Activated naive CD4-positive, alpha-beta T cell treated with anti-CD3 and anti-CD28 coated beads, Interleukin-2, amount 50 U/mL, for 16 hours (primary cell): ENCODE measurements at regions not wholly inside any gene's neighbourhood (a gene's known extent, or its start where the extent isn't known, plus 50 kb on each side); places are given as distances from the start of the nearest gene placed in this dataset.

ENCODE experiments used
- DNase-seq: peaks from one replicate; pipeline ENCODE4 v3.0.0-alpha.2; 2020

GRCh38 chr20:20823476-20823881, 111.0 kb upstream of the RALGAPA2 start:
- no peak for DNase-seq

GRCh38 chr20:20821484-20822260, 109.2 kb upstream of the RALGAPA2 start:
- no peak for DNase-seq

- DNase-seq, result no peak
Measured at GRCh38 chr20:20820785-20821483, 108.5 kb upstream of the RALGAPA2 start.

DNA sequence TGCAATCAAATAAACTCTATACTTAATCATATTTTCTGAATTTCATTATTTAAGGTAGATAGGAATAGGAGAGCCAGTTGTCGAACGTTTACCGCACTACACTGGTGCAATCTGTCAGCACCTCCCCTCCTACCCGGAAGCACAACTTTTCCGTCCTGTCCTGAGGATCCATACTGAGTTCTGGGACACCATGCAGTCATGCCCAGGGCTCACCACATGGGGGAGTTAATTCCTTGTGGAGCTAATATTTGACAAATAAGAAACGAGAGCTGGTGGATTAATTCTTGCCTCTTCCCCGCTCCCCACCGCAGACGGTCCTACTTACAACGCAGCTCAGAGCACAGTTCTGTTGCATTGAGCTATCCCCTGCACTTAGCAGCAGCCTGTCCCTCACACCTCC, 107.7 kb upstream of the RALGAPA2 start:
- DNase-seq, result no peak

DNA sequence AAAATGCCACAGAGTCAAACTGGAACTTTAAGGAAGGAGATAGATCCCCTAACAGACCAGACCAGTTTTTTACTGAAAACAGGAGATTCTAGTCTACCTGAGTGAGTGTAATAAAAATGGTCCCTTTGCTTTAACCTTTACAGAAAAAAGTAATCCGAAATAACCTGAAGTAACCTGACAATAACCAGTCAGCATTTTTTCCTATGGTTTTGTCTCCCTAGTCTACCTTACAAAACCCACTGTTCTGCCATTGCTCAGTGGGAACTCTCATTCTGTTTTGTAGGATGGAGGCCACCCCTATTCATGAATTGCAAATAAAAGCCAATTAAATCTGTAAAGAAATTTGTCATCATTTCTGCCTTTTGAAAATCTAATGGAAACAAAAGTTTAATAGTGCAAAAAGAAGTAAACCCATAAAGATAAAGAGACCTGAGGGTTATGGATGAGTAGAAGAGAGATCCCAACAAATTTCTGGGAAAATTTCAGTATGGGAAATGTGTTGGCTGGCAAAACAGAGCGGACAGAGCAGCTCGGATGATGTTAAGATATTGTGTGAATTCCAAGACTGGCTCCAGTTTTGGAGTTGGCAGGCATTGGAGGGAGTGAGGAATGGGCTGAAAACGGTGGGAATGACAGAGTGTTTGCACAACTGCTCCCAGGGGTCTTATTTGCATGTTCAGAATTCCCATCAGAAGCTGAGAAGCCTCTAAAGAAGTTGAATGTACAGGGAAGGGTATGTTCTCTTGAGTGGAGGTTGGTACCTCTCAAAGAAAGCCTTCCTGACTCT, 104.7 kb upstream of the RALGAPA2 start:
- no peak for DNase-seq

DNA sequence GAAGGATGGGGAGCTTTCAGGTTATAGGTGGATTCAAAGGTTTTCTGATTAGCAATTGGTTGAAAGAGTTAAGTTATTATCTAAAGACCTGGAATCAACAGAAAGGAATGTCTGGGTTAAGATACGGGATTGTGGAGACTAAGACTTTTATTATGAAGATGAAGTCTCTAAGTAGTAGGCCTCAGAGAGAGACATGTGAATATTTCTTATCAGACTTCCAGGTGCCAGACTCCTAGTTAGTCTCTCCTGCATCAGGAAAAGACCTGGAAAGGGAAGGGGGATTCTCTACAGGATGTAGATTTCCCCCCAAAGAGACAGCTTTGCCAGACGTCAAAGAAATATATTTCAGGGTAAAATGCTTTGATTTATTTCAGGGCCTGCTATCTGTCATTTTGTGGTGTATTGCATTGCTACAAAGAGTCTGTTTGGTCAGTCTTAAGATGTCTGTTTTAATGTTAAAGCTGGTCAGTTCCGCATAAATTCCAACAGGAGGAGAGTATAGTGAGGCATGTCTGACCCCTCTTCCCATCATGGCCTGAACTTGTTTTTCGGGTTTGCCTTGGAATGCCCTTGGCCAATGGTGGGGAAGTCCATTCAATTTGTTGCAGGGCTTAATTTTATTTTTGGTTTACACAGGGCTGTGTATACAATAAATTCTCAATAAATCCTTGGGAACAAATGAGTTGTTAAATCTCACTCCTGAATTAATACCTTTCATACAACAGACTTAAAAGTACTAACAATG, 103.4 kb upstream of the RALGAPA2 start:
- DNase-seq, result no peak

DNA sequence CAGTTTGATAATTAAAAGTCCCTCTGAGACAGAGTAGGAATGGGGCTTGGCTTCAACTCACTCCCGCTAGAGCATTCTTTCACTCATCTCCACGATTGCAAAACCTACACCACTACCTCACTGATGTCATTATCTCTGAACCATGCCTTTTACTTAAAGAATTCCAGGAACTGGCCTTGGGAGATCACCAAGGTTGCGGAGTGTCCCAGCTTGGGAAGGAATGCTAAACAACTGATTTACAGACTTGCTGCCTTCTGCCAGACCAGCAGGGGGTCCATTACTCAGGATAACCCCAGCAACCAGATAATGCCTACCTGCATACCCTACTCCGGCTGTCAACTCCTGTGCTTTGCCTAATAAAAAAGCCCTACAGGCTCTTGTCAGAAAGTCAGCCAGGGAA, 102.2 kb upstream of the RALGAPA2 start:
- DNase-seq, result no peak

DNA sequence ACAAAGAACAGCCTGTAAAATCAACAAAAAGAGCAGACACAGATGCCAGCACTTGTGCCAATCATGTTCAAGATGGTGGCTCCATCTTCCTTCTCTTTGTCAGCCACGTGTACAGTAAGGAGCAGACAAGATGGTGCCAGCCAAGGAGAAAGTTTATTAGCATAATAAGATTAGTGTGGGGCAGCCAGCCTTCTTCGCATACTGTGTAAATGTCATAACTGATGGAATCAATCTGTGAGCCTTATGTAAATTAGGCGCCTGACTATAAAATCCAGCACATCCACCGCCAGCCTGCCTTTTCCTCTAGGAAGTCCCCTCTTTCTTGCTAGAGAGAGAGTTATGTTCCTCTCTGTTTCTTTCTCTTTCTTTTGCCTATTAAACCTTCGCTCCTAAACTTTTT, 99.7 kb upstream of the RALGAPA2 start:
- no peak for DNase-seq

DNA sequence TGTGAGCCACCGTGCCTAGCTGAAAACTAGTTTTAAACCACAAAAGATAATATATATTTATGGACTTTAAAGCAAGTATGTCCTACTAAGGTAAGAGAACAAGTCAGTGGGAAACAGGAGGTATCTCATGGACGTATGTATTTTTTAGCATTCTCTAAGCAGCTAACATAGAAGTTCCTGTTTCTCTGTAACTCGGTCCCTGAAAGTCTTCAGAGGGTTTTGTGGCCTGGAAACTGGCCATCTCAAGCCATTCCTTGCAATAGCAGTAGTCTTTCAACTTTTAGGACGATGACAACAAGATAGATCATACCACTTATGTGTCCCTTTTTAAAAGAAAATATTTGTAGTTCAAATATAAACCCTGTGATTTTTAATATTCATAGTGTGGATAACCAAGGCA, 95.6 kb upstream of the RALGAPA2 start:
- no peak for DNase-seq

GRCh38 chr20:20806121-20807095, 94.0 kb upstream of the RALGAPA2 start:
- DNase-seq, result no peak

DNA sequence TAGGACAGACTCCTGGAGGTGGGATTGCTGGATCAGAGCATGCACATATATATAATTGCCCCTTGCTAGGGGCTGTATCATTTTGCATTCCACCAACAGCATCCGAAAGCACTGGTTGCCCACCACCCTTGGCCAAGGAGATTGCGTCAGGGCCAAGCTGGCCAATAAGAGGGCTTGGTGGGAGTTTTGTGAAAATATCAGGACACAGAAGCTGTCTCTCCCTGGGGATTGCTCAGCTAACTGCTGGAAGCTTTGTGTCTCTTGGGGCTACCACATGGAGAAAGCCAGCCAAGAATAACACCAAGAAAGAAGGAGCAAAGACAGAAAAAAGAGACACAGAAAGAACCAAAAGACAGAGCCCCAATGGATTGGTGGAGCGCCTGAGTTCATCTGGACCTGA, 90.6 kb upstream of the RALGAPA2 start:
- DNase-seq, result no peak

- DNase-seq, result no peak
Measured at GRCh38 chr20:20802328-20802727, 89.9 kb upstream of the RALGAPA2 start.

- DNase-seq, result no peak
Measured at GRCh38 chr20:20799716-20800312, 87.4 kb upstream of the RALGAPA2 start.

DNA sequence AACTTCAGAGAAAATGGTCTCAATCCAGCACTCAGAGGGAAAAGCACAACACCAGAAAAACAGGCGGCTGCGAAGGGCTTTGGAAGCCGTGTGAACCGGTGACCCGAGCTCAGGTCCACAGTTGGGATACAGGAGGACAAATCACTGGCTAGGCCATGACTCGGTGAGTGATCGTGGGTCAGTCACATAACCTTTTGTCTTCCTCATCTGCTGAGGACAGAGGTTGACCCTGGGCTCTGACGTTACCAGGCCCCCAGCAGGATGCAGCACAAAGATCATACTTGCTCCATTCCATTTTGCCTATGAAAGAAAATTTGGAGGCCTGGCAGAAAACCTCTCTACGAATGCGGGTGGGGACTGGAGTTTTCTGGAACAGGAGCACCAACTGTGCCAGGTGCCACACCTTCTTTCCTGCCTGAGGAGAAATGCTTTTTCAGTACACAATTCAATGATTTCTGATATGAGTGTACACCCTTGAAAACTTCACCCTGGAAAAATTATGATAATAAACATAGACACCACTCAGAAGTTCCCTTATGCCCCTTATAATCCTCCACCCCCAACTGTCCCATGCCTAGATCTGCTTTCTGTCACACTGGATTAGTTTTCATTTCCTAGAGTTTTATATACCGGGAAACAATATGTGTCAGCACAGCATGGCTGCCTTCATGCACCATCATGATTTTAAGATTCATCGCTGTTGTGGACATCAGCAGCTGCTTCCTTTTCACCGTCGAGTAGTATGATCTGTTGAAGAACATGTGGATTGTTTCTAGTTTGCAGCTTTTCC, 85.3 kb upstream of the RALGAPA2 start:
- no peak for DNase-seq

GRCh38 chr20:20796766-20797440, 84.5 kb upstream of the RALGAPA2 start:
- DNase-seq, result no peak

GRCh38 chr20:20795721-20796120, 83.3 kb upstream of the RALGAPA2 start:
- DNase-seq, result no peak

DNA sequence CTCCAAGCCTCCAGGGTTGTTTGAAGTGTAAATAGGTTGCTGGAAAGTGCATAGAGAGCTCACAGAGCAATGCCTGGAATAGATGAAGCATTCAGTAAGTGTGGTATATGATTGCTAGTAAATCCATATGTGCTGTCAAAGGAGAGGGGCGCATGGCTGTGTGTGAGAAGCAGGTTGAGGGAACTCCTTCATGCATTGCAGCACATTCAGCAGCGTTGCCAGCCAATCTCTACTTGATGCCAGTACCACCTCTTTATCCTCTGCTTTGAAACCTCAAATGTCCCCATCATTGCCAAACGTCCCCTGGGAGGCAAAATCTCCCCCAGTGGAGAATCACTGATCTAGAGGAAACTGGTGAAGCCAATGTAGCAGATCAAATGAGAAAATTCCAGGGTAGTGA, 82.7 kb upstream of the RALGAPA2 start:
- no peak for DNase-seq

GRCh38 chr20:20793591-20793990, 81.1 kb upstream of the RALGAPA2 start:
- DNase-seq, result no peak

DNA sequence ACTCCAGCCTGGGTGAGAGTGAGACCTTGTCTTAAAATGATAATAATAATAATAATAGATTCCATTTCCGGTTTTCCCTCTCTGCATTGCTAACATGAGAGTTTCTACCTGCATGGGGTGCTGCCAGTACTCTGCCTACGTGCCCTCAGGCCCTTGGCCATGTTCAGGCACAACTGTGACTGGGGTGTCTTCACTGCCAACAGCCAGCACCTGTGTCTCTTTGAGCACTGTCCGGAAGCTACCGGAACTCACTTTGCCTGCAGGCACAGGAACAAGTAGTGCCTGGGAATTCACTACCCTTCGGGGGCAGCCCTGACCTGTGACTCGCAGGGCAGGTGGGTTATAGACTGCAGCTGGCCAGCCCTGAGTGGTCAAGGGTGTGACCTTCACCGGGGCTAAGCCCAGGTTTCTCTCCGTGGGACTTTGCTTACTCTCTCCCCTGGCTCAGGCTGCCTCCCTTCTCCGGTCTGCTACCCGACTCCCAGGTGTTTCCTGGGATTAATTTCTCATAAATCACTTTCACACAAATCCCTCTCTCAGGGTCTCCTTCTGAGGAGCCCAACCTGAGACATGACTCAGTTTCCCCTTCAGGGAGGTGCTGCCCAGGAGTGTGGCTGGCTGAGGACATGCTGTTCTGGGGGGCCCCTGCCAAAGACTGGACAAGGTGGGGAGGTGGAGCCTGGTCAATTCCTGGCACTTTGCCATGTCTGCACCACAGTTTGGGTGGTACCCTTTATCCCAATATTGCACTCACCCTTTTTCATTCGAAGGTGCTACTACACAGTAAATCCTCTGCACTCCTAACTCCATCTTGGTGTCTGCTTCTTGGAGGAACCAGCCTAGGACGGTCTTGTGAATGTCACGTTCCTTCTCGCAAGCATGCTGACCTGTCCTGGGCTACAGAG, 79.5 kb upstream of the RALGAPA2 start:
- no peak for DNase-seq
